ENCODE measurements at regions not wholly inside any gene's neighbourhood (a gene's known extent, or its start where the extent isn't known, plus 50 kb on each side); places are given as distances from the start of the nearest gene placed in this dataset.

DNA sequence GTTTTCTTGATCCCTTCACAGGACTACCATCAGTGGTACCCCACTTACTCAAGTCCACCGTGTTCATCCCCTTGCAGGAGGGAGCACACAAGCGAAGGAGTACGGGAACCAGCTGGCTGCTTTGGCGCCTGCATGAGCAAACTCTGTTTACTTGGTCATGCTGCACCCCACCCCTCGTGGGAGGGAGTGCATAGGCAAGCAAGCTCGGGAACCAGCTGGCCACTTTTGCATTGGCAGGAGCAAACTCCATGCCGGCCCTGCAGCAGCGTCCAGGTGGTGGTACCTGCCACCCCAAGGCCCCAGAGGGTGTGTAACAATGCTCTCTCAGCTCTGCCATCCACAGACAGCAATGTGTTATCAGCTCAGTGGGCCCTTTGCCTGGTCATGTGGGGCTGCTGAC lies 737.8 kb downstream of the FAM181B start (continued):
- TF ChIP-seq, protein P1, sequence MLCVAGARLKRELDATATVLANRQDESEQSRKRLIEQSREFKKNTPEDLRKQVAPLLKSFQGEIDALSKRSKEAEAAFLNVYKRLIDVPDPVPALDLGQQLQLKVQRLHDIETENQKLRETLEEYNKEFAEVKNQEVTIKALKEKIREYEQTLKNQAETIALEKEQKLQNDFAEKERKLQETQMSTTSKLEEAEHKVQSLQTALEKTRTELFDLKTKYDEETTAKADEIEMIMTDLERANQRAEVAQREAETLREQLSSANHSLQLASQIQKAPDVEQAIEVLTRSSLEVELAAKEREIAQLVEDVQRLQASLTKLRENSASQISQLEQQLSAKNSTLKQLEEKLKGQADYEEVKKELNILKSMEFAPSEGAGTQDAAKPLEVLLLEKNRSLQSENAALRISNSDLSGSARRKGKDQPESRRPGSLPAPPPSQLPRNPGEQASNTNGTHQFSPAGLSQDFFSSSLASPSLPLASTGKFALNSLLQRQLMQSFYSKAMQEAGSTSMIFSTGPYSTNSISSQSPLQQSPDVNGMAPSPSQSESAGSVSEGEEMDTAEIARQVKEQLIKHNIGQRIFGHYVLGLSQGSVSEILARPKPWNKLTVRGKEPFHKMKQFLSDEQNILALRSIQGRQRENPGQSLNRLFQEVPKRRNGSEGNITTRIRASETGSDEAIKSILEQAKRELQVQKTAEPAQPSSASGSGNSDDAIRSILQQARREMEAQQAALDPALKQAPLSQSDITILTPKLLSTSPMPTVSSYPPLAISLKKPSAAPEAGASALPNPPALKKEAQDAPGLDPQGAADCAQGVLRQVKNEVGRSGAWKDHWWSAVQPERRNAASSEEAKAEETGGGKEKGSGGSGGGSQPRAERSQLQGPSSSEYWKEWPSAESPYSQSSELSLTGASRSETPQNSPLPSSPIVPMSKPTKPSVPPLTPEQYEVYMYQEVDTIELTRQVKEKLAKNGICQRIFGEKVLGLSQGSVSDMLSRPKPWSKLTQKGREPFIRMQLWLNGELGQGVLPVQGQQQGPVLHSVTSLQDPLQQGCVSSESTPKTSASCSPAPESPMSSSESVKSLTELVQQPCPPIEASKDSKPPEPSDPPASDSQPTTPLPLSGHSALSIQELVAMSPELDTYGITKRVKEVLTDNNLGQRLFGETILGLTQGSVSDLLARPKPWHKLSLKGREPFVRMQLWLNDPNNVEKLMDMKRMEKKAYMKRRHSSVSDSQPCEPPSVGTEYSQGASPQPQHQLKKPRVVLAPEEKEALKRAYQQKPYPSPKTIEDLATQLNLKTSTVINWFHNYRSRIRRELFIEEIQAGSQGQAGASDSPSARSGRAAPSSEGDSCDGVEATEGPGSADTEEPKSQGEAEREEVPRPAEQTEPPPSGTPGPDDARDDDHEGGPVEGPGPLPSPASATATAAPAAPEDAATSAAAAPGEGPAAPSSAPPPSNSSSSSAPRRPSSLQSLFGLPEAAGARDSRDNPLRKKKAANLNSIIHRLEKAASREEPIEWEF (IDR thresholded peaks at IDR 0.05; ENCODE audit: insufficient replicate concordance, low read depth, low read length) = no peak
- TF ChIP-seq RB1 (IDR thresholded peaks at IDR 0.05; ENCODE audit: borderline replicate concordance) (no peak), ZNF274 (IDR thresholded peaks at IDR 0.05; ENCODE audit: insufficient read depth, insufficient read length) (no peak), IKZF2 (IDR thresholded peaks at IDR 0.05) (no peak)

GRCh38 chr11:81993755-81994154 lies 739.9 kb downstream of the FAM181B start:
- ChIA-PET POLR2A (no interaction called here), CTCF (interaction anchor here (1.0 kb wide), 1 partner anchor 9 kb away, joined by 3 read pairs; no protein-coding TSS in a partner anchor), SMC1A (ENCODE audit: uncharacterized antibody, unreplicated experiment) (no interaction called here), RAD21 (ENCODE audit: unreplicated experiment) (interaction anchor here (1.5 kb wide), 1 partner anchor 207 kb away, joined by 4 read pairs; no protein-coding TSS in a partner anchor)
- FAIRE-seq (no peak), DNase-seq (ENCODE audit: low read depth, low spot score) (no peak), ATAC-seq (no peak)
- H3K79me2 ChIP-seq (ENCODE audit: control insufficient read depth, insufficient read depth, low read length) = no peaks in the 10 kb centered on the region
- no TSS peak for BruUV-seq (replicated peaks)
- no peak overlapping the region for H3K4me2 ChIP-seq (ENCODE audit: control insufficient read depth, insufficient read depth)
- in situ Hi-C loops (cut with MboI) = no loop called here
- H3K27ac ChIP-seq (ENCODE audit: control insufficient read depth, insufficient read depth) = no peak overlapping the region
- H3K4me1 ChIP-seq (ENCODE audit: control insufficient read depth, insufficient read depth, low read length) = no peaks in the 10 kb centered on the region
- H4K20me1 ChIP-seq (ENCODE audit: control insufficient read depth, insufficient read depth) = no peaks in the 10 kb centered on the region
- H3K36me3 ChIP-seq (ENCODE audit: control insufficient read depth in 2 of 2, insufficient read depth in 2 of 2, low read length in 1 of 2) = no peaks in the 10 kb centered on the region
- no peaks in the 10 kb centered on the region for H3K27me3 ChIP-seq (replicated peaks in 1 of 2; ENCODE audit: control insufficient read depth in 2 of 2, insufficient read depth in 2 of 2, low read length in 1 of 2)
- H3K9me3 ChIP-seq (replicated peaks; ENCODE audit: control insufficient read depth, insufficient read depth, low read length) = no peaks in the 10 kb centered on the region
- no peak overlapping the region for H2AFZ ChIP-seq (ENCODE audit: control insufficient read depth, low read depth, low read length)
- no peak overlapping the region for H3K9ac ChIP-seq (ENCODE audit: control insufficient read depth, insufficient read depth, low read length)
- H3K4me3 ChIP-seq = no peak overlapping the region
- intact Hi-C loops (cut with micrococcal nuclease; ENCODE audit: unreplicated experiment) = no loop called here
- no peak for TF ChIP-seq IRF5 (IDR thresholded peaks at IDR 0.05; ENCODE audit: borderline replicate concordance)
- no peak for TF ChIP-seq GABPA (IDR thresholded peaks at IDR 0.05; ENCODE audit: low read depth)
- TF ChIP-seq EZH2 (IDR thresholded peaks at IDR 0.05; ENCODE audit: borderline replicate concordance, control insufficient read depth, low read depth, low read length) = no peak
- no peak for TF ChIP-seq CHD4 (IDR thresholded peaks at IDR 0.05)
- TF ChIP-seq, protein P2, sequence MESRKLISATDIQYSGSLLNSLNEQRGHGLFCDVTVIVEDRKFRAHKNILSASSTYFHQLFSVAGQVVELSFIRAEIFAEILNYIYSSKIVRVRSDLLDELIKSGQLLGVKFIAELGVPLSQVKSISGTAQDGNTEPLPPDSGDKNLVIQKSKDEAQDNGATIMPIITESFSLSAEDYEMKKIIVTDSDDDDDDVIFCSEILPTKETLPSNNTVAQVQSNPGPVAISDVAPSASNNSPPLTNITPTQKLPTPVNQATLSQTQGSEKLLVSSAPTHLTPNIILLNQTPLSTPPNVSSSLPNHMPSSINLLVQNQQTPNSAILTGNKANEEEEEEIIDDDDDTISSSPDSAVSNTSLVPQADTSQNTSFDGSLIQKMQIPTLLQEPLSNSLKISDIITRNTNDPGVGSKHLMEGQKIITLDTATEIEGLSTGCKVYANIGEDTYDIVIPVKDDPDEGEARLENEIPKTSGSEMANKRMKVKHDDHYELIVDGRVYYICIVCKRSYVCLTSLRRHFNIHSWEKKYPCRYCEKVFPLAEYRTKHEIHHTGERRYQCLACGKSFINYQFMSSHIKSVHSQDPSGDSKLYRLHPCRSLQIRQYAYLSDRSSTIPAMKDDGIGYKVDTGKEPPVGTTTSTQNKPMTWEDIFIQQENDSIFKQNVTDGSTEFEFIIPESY (IDR thresholded peaks at IDR 0.05) = no peak
- TF ChIP-seq YBX1 (IDR thresholded peaks at IDR 0.05) = no peak
- TF ChIP-seq ATF7 (IDR thresholded peaks at IDR 0.05; ENCODE audit: low read depth) = no peak
- TF ChIP-seq JUND (IDR thresholded peaks at IDR 0.05; ENCODE audit: low read depth, low read length) = no peak
- no peak for TF ChIP-seq SREBF2 (IDR thresholded peaks at IDR 0.05; ENCODE audit: low read length)
- no peak for TF ChIP-seq PAX8 (IDR thresholded peaks at IDR 0.05)
- no peak for TF ChIP-seq CHD2 (IDR thresholded peaks at IDR 0.05; ENCODE audit: borderline replicate concordance, low read depth, low read length)
- TF ChIP-seq KDM1A (IDR thresholded peaks at IDR 0.05; ENCODE audit: borderline replicate concordance) = no peak
- no peak for TF ChIP-seq BACH1 (IDR thresholded peaks at IDR 0.05; ENCODE audit: borderline replicate concordance)
